Ascending aorta (tissue), 2 donors: ENCODE measurements at regions not wholly inside any gene's neighbourhood (a gene's known extent, or its start where the extent isn't known, plus 50 kb on each side); places are given as distances from the start of the nearest gene placed in this dataset.

Experiments used
- DNase-seq, 2 donors: peaks; one replicate each; pipeline ENCODE4 v3.0.0-alpha.2; 2019; ENCODE audit warnings: low spot score in 2 of 2
- H3K27ac ChIP-seq, 2 donors: fragments of 200-600 bp; sonication (generic); one replicate each; pipeline ENCODE4 v1.5.1; 2016 to 2017; ENCODE audit warnings: mild to moderate bottlenecking in 1 of 2
- H3K27me3 ChIP-seq: fragments of 200-600 bp; sonication (generic); one replicate; pipeline ENCODE4 v1.5.1; 2017
- H3K36me3 ChIP-seq, 2 donors: fragments of 200-600 bp; sonication (generic); one replicate each; pipeline ENCODE4 v1.5.1; 2016
- H3K4me1 ChIP-seq, 2 donors: fragments of 200-600 bp; sonication (generic); one replicate each; pipeline ENCODE4 v1.5.1; 2016 to 2017; ENCODE audit warnings: mild to moderate bottlenecking in 1 of 2
- H3K4me3 ChIP-seq, 2 donors: fragments of 200-600 bp; sonication (generic); one replicate each; pipeline ENCODE4 v1.5.1; 2016 to 2017; ENCODE audit warnings: mild to moderate bottlenecking in 1 of 2
- H3K9me3 ChIP-seq, 2 donors: fragments of 200-600 bp; sonication (generic); one replicate each; pipeline ENCODE4 v1.5.1; 2016
- intact Hi-C: fragments of 100-400 bp; cut with DNase I; formaldehyde crosslinking; loops from one replicate; pipeline ENCODE4 v1.15.1; 2023
- TF ChIP-seq, protein P1 (sequence below), 3 experiments: fragments of 200-600 bp in 2 of 3; fragments of 450-650 bp in 1 of 3; sonication (generic) in 2 of 3; IDR thresholded peaks; one replicate each; pipeline ENCODE4 v1.5.1; 2016 to 2019; ENCODE audit warnings: antibody characterized with exemption in 3 of 3, mild to moderate bottlenecking in 1 of 3, moderate library complexity in 1 of 3

- H3K4me1 ChIP-seq, result no peaks in the 10 kb centered on the region
- H3K36me3 ChIP-seq, result no peaks in the 10 kb centered on the region
- H3K4me3 ChIP-seq, result no peak overlapping the region
- intact Hi-C loops, result no loop called here
- no peak for DNase-seq
- H3K27me3 ChIP-seq, result no peaks in the 10 kb centered on the region
- TF ChIP-seq, protein P1, sequence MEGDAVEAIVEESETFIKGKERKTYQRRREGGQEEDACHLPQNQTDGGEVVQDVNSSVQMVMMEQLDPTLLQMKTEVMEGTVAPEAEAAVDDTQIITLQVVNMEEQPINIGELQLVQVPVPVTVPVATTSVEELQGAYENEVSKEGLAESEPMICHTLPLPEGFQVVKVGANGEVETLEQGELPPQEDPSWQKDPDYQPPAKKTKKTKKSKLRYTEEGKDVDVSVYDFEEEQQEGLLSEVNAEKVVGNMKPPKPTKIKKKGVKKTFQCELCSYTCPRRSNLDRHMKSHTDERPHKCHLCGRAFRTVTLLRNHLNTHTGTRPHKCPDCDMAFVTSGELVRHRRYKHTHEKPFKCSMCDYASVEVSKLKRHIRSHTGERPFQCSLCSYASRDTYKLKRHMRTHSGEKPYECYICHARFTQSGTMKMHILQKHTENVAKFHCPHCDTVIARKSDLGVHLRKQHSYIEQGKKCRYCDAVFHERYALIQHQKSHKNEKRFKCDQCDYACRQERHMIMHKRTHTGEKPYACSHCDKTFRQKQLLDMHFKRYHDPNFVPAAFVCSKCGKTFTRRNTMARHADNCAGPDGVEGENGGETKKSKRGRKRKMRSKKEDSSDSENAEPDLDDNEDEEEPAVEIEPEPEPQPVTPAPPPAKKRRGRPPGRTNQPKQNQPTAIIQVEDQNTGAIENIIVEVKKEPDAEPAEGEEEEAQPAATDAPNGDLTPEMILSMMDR (IDR thresholded peaks at IDR 0.05), result no peak
- peaks cover 0 to 24% of the 10 kb centered on the region in 2 donors for H3K9me3 ChIP-seq
- H3K27ac ChIP-seq, result no peak overlapping the region
These were observed 59.1 kb downstream of the BOD1 start for GRCh38 chr5:173557123-173557903.

GRCh38 chr5:173556142-173557028 lies 60.1 kb downstream of the BOD1 start:
- Histone ChIP-seq H3K4me1 (no peaks in the 10 kb centered on the region), H3K9me3 (peaks cover 0 to 21% of the 10 kb centered on the region in 2 donors), H3K4me3 (no peak overlapping the region), H3K27me3 (no peaks in the 10 kb centered on the region), H3K36me3 (no peaks in the 10 kb centered on the region), H3K27ac (no peak overlapping the region)
- TF ChIP-seq, protein P1 (IDR thresholded peaks at IDR 0.05), result no peak
- DNase-seq, result no peak
- intact Hi-C loops, result no loop called here

DNA sequence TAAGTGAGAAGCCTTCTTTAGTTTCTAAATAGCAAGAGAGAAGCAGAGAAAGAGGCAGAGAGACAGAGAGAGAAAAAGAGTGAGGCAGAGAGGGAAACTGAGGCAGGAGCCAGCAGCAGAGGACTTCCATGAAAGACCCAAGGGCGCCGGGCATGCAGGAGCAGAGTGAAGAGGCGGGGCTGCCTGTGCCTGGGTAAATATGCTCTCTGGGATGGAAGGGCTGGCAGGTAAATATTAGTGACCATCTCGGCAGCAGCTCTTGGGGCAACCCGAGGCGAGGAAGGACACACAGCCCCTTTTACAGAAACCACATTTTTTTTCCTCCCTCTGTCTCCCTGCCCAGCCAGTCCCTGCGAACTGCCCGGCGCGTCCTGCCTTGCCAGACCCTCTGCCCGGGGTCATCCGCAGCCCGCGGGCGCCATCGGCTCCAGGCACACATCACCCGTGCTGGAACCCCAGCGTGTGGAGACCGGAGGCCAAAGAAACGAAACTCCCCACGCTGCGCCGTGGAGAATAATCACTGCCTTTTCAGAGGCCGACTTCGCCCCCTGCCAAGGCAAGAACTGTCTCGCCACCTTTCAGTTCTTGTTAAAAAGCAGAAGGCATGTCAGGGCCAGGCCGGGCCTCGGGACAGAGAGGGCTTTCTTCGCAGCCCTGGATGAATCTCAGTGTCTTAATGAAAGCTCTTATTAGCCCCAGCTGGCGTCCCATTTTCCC lies 61.3 kb downstream of the BOD1 start:
- TF ChIP-seq, protein P1 (IDR thresholded peaks at IDR 0.05), result no peak
- no peak for DNase-seq
- Histone ChIP-seq H3K9me3 (peaks cover 0 to 9% of the 10 kb centered on the region in 2 donors), H3K27me3 (no peaks in the 10 kb centered on the region), H3K4me3 (no peak overlapping the region), H3K36me3 (no peaks in the 10 kb centered on the region), H3K27ac (no peak overlapping the region), H3K4me1 (no peaks in the 10 kb centered on the region)
- intact Hi-C loops, result no loop called here

DNA sequence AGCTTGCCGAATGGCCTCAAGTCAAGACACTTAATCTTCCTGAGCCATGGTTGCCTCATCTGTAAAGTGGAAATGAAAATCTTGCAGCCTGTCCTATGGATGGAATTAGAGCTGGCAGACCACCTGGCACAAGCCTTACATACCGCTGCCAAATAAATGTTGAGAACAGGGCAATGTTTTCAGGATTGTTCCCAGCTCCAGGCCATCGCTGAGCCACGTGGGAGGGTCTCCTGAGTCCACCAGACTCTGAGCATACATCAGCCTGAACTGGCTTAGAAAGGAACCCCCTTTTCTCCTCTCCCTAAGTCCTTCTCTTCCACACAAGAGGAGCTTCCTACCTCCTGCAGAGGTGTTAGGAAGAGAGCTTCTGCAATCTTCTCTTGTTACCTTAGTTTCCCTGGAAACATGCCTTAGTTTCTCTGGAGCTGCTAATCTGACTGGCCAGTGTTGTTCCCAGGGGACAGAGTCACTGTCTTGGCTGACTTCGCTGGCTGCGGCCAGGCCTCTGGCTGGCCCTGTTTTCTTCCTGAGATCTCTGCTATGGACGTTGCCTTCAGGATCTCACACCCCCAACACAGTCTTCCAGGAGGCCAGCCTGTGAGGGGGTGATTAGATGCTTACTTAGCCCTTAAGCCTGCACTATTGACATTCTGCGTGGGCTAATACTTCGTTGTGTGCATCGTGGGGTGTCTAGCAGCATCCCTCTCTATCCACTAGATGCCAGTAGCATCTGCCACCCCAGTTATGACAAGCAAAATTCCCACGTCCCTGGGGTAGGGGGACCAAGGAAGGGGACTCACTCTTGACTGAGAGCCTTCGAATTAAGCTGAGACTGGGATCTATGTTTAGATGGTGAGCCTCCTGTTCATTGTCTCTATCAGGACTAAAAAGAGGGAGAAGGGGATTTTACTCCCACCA lies 62.2 kb downstream of the BOD1 start:
- H3K4me1 ChIP-seq, result no peaks in the 10 kb centered on the region
- H3K36me3 ChIP-seq, result no peaks in the 10 kb centered on the region
- peaks cover 0 to under 1% of the 10 kb centered on the region in 2 donors for H3K9me3 ChIP-seq
- H3K27ac ChIP-seq, result no peak overlapping the region
- no peak for DNase-seq
- no peaks in the 10 kb centered on the region for H3K27me3 ChIP-seq
- H3K4me3 ChIP-seq, result no peak overlapping the region
- intact Hi-C loops, result no loop called here
- TF ChIP-seq, protein P1 (IDR thresholded peaks at IDR 0.05), result no peak

GRCh38 chr5:173550641-173551040 lies 65.8 kb downstream of the BOD1 start:
- DNase-seq, result no peak
- no peaks in the 10 kb centered on the region for H3K9me3 ChIP-seq
- H3K36me3 ChIP-seq, result no peaks in the 10 kb centered on the region
- H3K4me1 ChIP-seq, result no peaks in the 10 kb centered on the region
- intact Hi-C loops, result no loop called here
- no peak overlapping the region for H3K27ac ChIP-seq
- H3K4me3 ChIP-seq, result no peak overlapping the region
- H3K27me3 ChIP-seq, result no peaks in the 10 kb centered on the region
- TF ChIP-seq, protein P1 (IDR thresholded peaks at IDR 0.05), result no peak
